OCI-LY3 (cell line): ENCODE measurements at regions not wholly inside any gene's neighbourhood (a gene's known extent, or its start where the extent isn't known, plus 50 kb on each side); places are given as distances from the start of the nearest gene placed in this dataset.

Experiments used
- EZH2phosphoT487 ChIP-seq: fragments of 200-600 bp; shearing (Covaris generic); IDR thresholded peaks from 2 replicates; pipeline ENCODE4 v1.6.1; 2018; ENCODE audit warnings: antibody characterized with exemption, mixed run types, low read depth
- TF ChIP-seq, protein P1 (sequence below): fragments of 200-600, 300-600 bp; sonication (generic); IDR thresholded peaks from 2 replicates; pipeline ENCODE4 v1.5.1; 2014; ENCODE audit warnings: antibody characterized with exemption, low read length, low read depth

DNA sequence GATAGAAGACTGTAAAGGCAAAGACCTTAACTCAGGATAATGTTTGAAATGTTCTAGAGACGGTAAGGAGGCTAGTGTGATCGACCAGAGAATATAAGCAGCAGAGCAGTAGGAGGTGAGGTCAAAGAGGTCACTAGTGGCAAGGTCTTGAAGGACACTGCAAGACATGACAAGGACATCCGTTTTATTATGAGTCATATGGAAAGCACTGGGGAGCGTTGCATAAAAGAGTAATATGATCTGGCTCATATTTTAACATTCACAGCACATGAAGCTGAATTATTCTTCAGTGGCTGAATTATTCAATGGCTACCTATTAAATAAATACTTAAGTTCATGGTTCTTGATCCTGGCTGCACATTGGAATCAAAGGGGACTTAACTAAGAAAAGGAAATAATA is 123.7 kb downstream of the SOX9 start:
- TF ChIP-seq, protein P1, sequence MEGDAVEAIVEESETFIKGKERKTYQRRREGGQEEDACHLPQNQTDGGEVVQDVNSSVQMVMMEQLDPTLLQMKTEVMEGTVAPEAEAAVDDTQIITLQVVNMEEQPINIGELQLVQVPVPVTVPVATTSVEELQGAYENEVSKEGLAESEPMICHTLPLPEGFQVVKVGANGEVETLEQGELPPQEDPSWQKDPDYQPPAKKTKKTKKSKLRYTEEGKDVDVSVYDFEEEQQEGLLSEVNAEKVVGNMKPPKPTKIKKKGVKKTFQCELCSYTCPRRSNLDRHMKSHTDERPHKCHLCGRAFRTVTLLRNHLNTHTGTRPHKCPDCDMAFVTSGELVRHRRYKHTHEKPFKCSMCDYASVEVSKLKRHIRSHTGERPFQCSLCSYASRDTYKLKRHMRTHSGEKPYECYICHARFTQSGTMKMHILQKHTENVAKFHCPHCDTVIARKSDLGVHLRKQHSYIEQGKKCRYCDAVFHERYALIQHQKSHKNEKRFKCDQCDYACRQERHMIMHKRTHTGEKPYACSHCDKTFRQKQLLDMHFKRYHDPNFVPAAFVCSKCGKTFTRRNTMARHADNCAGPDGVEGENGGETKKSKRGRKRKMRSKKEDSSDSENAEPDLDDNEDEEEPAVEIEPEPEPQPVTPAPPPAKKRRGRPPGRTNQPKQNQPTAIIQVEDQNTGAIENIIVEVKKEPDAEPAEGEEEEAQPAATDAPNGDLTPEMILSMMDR = no peak
- TF ChIP-seq EZH2phosphoT487 = no peak
